Activated T-helper 9 cell treated with anti-CD3 and anti-CD28 coated beads, Interleukin-2, amount 50 U/mL, for 16 hours (primary cell): ENCODE measurements at regions not wholly inside any gene's neighbourhood (a gene's known extent, or its start where the extent isn't known, plus 50 kb on each side); places are given as distances from the start of the nearest gene placed in this dataset.
A peak's percentile ranks its signal among the peaks of the same experiment; 100 is the strongest.
"Not testable (repeated sequence)": the region's sequence is repeated elsewhere in the genome, so short reads cannot be mapped to it uniquely, and the experiment has no call there.

Experiments
- DNase-seq: peaks from one replicate; pipeline ENCODE4 v3.0.0-alpha.2; 2020; ENCODE audit warnings: low read depth

GRCh38 chrX:46366381-46367207 lies 178.6 kb downstream of the ZNF674 start:
- no peak for DNase-seq

GRCh38 chrX:46354481-46354880 lies 190.7 kb downstream of the ZNF674 start:
- no peak for DNase-seq

GRCh38 chrX:46341767-46342322 lies 203.4 kb downstream of the ZNF674 start:
- no peak for DNase-seq

GRCh38 chrX:46340696-46341095 lies 204.5 kb downstream of the ZNF674 start:
- no peak for DNase-seq

GRCh38 chrX:46333550-46333949 lies 211.7 kb downstream of the ZNF674 start:
- no peak for DNase-seq

- no peak for DNase-seq
Measured at GRCh38 chrX:46330981-46331380, 214.2 kb downstream of the ZNF674 start.

GRCh38 chrX:46330513-46330912 lies 214.7 kb downstream of the ZNF674 start:
- no peak for DNase-seq

- DNase-seq: no peak
Measured at GRCh38 chrX:46328133-46328532, 217.1 kb downstream of the ZNF674 start.

- DNase-seq: no peak
Measured at GRCh38 chrX:46327566-46328115, 217.6 kb downstream of the ZNF674 start.

GRCh38 chrX:46326161-46326560 lies 219.1 kb downstream of the ZNF674 start:
- DNase-seq: no peak

GRCh38 chrX:46325312-46325877 lies 219.8 kb downstream of the ZNF674 start:
- DNase-seq: peak; percentile 32

GRCh38 chrX:46324166-46324565 lies 221.1 kb downstream of the ZNF674 start:
- no peak for DNase-seq

GRCh38 chrX:46322929-46323328 lies 222.3 kb downstream of the ZNF674 start:
- DNase-seq: not testable (repeated sequence)

- no peak for DNase-seq
Measured at GRCh38 chrX:46321676-46322075, 223.5 kb downstream of the ZNF674 start.

- no peak for DNase-seq
Measured at GRCh38 chrX:46319750-46320149, 225.5 kb downstream of the ZNF674 start.

- DNase-seq: no peak
Measured at GRCh38 chrX:46318551-46318950, 226.7 kb downstream of the ZNF674 start.

GRCh38 chrX:46317163-46317562 lies 228.1 kb downstream of the ZNF674 start:
- DNase-seq: no peak

GRCh38 chrX:46311581-46312120 lies 233.6 kb downstream of the ZNF674 start:
- DNase-seq: no peak

- DNase-seq: no peak
Measured at GRCh38 chrX:46310815-46311497, 234.3 kb downstream of the ZNF674 start.

GRCh38 chrX:46308110-46308509 lies 237.1 kb downstream of the ZNF674 start:
- no peak for DNase-seq

- DNase-seq: no peak
Measured at GRCh38 chrX:46306103-46306502, 239.1 kb downstream of the ZNF674 start.

GRCh38 chrX:46305431-46305830 lies 239.8 kb downstream of the ZNF674 start:
- no peak for DNase-seq
